Osteoblast (primary cell): ENCODE measurements at regions not wholly inside any gene's neighbourhood (a gene's known extent, or its start where the extent isn't known, plus 50 kb on each side); places are given as distances from the start of the nearest gene placed in this dataset.

Experiments used
- DNase-seq: peaks from one replicate; pipeline ENCODE4 v3.0.0; 2011; ENCODE audit warnings: low spot score, mixed read lengths; ENCODE audit not compliant: insufficient read length; ENCODE audit errors: missing footprints
- H2AFZ ChIP-seq: 2 replicates; pipeline ENCODE4 v1.6.0; 2011; ENCODE audit warnings: mild to moderate bottlenecking, low read length
- H3K27ac ChIP-seq: 2 replicates; pipeline ENCODE4 v1.5.1; 2011; ENCODE audit warnings: mild to moderate bottlenecking, low read depth, low read length, moderate library complexity
- H3K27me3 ChIP-seq: 2 replicates; pipeline ENCODE4 v1.6.0; 2012; ENCODE audit warnings: mild to moderate bottlenecking, control low read depth, inconsistent platforms, low read length, moderate library complexity; ENCODE audit not compliant: insufficient read depth
- H3K36me3 ChIP-seq: 2 replicates; pipeline ENCODE4 v1.5.1; 2011; ENCODE audit warnings: mild to moderate bottlenecking, low read length, control low read depth, moderate library complexity; ENCODE audit not compliant: insufficient read depth
- H3K4me1 ChIP-seq: 2 replicates; pipeline ENCODE4 v1.5.1; 2011; ENCODE audit warnings: mild to moderate bottlenecking, low read length, control low read depth, moderate library complexity; ENCODE audit not compliant: insufficient read depth
- H3K4me2 ChIP-seq: 2 replicates; pipeline ENCODE4 v1.6.0; 2011; ENCODE audit warnings: mild to moderate bottlenecking, low read length; ENCODE audit not compliant: insufficient read depth
- H3K4me3 ChIP-seq: fragments of 200-600 bp; sonication (generic); 3 replicates; pipeline ENCODE4 v1.5.1; 2012; ENCODE audit warnings: mild to moderate bottlenecking, low read length, inconsistent platforms; ENCODE audit not compliant: insufficient read depth
- H3K79me2 ChIP-seq: 2 replicates; pipeline ENCODE4 v1.6.0; 2012; ENCODE audit warnings: mild to moderate bottlenecking, low read length, control low read depth, inconsistent platforms; ENCODE audit not compliant: insufficient read depth
- H3K9me3 ChIP-seq: 2 replicates; pipeline ENCODE4 v1.5.1; 2011; ENCODE audit warnings: low read depth, low read length, control low read depth
- H4K20me1 ChIP-seq: 2 replicates; pipeline ENCODE4 v1.6.0; 2012; ENCODE audit warnings: mild to moderate bottlenecking, low read length, control low read depth; ENCODE audit not compliant: insufficient read depth
- TF ChIP-seq, protein P1 (sequence below): IDR thresholded peaks from 2 replicates; pipeline ENCODE4 v1.5.1; 2011; ENCODE audit warnings: mild to moderate bottlenecking, low read depth, low read length, moderate library complexity; ENCODE audit errors: extremely low read depth

DNA sequence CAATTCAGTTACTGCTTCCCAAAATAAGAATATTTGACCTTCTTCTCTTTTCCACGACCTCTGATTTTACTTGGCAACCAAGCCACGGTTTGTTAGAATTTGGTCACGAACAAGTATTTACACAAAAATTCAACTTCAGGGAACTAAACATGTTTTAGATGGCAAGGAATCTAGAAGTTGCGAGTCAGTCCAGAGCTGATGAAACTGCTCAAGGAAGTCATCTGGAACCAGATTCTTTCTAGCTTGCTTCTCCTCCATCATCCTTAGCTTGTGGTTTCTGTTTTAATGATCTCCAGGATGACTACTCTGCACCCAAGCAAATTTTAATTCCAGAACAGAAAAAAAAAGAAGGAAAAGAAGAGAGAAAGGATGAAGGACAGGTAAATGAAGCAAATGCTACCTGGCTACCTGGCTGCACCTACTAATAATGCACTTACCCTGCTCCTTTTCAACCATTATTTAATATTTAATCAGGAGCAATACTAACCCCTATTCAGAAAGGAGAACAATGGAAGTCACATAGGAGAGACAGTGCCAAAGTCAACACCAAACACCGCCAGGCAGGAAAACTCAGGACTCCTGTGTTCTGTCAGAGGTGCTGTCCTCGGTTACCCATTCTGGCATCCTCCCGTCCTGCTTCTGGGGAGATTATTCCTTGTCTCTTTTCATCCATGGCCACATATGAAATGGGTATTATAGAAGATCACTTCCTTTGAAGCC lies 54.2 kb upstream of the RGS7 start:
- H3K27me3 ChIP-seq, result no peaks in the 10 kb centered on the region
- no peak overlapping the region for H3K27ac ChIP-seq
- H3K4me2 ChIP-seq, result no peak overlapping the region
- DNase-seq, result no peak
- H3K79me2 ChIP-seq, result no peaks in the 10 kb centered on the region
- TF ChIP-seq, protein P1, sequence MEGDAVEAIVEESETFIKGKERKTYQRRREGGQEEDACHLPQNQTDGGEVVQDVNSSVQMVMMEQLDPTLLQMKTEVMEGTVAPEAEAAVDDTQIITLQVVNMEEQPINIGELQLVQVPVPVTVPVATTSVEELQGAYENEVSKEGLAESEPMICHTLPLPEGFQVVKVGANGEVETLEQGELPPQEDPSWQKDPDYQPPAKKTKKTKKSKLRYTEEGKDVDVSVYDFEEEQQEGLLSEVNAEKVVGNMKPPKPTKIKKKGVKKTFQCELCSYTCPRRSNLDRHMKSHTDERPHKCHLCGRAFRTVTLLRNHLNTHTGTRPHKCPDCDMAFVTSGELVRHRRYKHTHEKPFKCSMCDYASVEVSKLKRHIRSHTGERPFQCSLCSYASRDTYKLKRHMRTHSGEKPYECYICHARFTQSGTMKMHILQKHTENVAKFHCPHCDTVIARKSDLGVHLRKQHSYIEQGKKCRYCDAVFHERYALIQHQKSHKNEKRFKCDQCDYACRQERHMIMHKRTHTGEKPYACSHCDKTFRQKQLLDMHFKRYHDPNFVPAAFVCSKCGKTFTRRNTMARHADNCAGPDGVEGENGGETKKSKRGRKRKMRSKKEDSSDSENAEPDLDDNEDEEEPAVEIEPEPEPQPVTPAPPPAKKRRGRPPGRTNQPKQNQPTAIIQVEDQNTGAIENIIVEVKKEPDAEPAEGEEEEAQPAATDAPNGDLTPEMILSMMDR, result no peak
- no peaks in the 10 kb centered on the region for H3K36me3 ChIP-seq
- H4K20me1 ChIP-seq, result no peaks in the 10 kb centered on the region
- H3K9me3 ChIP-seq, result no peaks in the 10 kb centered on the region
- no peak overlapping the region for H2AFZ ChIP-seq
- H3K4me3 ChIP-seq, result no peak overlapping the region
- peaks cover 10% of the 10 kb centered on the region for H3K4me1 ChIP-seq

DNA sequence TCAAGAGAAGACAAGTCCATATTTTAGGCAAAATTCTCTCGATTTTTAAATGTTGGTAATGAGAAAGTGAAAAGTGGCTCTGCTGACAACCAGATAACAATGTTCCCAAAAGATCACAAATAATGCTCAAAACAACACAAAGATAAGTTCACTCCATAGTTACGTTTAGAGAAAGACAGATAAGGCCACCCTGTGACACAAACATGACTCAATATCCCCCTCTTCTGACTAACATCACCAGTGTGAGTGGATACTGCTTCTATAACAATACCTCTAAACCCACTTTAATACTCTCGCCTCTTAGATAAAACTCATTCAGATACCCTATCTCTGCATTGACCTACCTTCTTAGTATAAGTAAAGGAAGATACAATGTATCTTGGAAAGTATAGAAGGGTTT lies 51.2 kb upstream of the RGS7 start:
- Histone ChIP-seq H4K20me1 (no peaks in the 10 kb centered on the region), H2AFZ (no peak overlapping the region), H3K79me2 (no peaks in the 10 kb centered on the region), H3K27ac (no peak overlapping the region), H3K4me2 (no peak overlapping the region), H3K4me3 (no peak overlapping the region), H3K9me3 (no peaks in the 10 kb centered on the region), H3K4me1 (peaks cover 6% of the 10 kb centered on the region), H3K36me3 (no peaks in the 10 kb centered on the region), H3K27me3 (no peaks in the 10 kb centered on the region)
- peak; percentile 41 for DNase-seq
- TF ChIP-seq, protein P1, result no peak
